ENCODE measurements at regions not wholly inside any gene's neighbourhood (a gene's known extent, or its start where the extent isn't known, plus 50 kb on each side); places are given as distances from the start of the nearest gene placed in this dataset.

DNA sequence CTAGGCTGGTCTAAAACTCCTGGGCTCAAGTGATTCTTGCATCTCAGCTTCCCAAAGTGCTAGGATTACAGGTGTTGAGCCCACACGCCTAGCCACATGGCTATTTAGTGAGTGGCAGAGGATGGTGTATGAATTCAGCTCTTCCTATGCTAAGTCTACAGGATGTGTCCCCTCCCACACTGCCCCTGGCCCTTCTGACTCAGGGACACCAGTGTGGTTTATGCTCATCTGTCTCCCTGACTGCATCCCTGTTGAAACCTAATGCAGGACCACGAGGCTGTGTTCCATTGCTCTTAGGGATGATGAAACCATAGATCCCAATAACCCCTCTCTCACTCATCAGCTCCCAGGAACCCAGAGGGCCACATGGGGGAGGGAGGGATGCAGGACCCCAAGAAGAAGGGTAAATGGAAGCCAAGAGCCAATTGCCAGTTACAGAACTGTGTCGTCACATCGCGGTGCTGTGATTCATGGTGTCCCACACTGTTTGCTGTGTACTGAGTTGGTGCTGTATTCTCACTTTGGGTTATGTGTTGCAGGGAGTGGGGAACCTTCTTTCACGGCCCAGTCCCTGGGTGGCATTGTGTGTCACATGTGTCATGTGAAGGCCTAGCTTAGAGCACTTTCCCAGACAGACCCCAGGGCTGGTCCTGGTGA, 102.9 kb upstream of the HAAO start:
- TF ChIP-seq, protein P1, sequence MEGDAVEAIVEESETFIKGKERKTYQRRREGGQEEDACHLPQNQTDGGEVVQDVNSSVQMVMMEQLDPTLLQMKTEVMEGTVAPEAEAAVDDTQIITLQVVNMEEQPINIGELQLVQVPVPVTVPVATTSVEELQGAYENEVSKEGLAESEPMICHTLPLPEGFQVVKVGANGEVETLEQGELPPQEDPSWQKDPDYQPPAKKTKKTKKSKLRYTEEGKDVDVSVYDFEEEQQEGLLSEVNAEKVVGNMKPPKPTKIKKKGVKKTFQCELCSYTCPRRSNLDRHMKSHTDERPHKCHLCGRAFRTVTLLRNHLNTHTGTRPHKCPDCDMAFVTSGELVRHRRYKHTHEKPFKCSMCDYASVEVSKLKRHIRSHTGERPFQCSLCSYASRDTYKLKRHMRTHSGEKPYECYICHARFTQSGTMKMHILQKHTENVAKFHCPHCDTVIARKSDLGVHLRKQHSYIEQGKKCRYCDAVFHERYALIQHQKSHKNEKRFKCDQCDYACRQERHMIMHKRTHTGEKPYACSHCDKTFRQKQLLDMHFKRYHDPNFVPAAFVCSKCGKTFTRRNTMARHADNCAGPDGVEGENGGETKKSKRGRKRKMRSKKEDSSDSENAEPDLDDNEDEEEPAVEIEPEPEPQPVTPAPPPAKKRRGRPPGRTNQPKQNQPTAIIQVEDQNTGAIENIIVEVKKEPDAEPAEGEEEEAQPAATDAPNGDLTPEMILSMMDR (IDR thresholded peaks at IDR 0.05), result no peak
- TF ChIP-seq EP300 (IDR thresholded peaks at IDR 0.05) (no peak), POLR2A (IDR thresholded peaks at IDR 0.05) (no peak)

Measured in tibial nerve (tissue), 4 donors.